Sigmoid colon (tissue), 6 donors: ENCODE measurements at regions not wholly inside any gene's neighbourhood (a gene's known extent, or its start where the extent isn't known, plus 50 kb on each side); places are given as distances from the start of the nearest gene placed in this dataset.
"Not testable (repeated sequence)": the region's sequence is repeated elsewhere in the genome, so short reads cannot be mapped to it uniquely, and the experiment has no call there.

Experiments
- DNase-seq: peaks from one replicate; pipeline ENCODE4 v3.0.0-alpha.2; 2019
- H3K27ac ChIP-seq, 4 donors: fragments of 200-600 bp; sonication (generic); one replicate each; pipeline ENCODE4 v1.5.1; 2016 to 2019; ENCODE audit warnings: mild to moderate bottlenecking in 1 of 4
- H3K27me3 ChIP-seq, 3 donors: fragments of 200-600 bp; sonication (generic); one replicate each; pipeline ENCODE4 v1.5.1; 2019; ENCODE audit warnings: mild to moderate bottlenecking in 1 of 3
- H3K36me3 ChIP-seq, 4 donors: fragments of 200-600 bp; sonication (generic); one replicate each; pipeline ENCODE4 v1.5.1; 2016 to 2019
- H3K4me1 ChIP-seq, 4 donors: fragments of 200-600 bp; sonication (generic); one replicate each; pipeline ENCODE4 v1.5.1; 2017 to 2019
- H3K4me3 ChIP-seq, 4 donors: fragments of 200-600 bp; sonication (generic); one replicate each; pipeline ENCODE4 v1.5.1; 2017 to 2019; ENCODE audit warnings: mild to moderate bottlenecking in 2 of 4, moderate library complexity in 1 of 4
- H3K9me3 ChIP-seq, 4 donors: fragments of 200-600 bp in 3 of 4; sonication (generic) in 3 of 4; one replicate each; pipeline versions ENCODE4 v1.5.1 to v1.6.1; 2013 to 2019
- CTCF ChIP-seq, 4 experiments: fragments of 450-650 bp in 3 of 4; fragments of 200-600 bp in 1 of 4; IDR thresholded peaks; one replicate each; pipeline ENCODE4 v1.5.1; 2016 to 2019; ENCODE audit warnings: antibody characterized with exemption in 4 of 4, mild to moderate bottlenecking in 3 of 4, moderate library complexity in 2 of 4
- EP300 ChIP-seq, 4 donors: sonication (generic); formaldehyde crosslinking; IDR thresholded peaks; one replicate each; pipeline ENCODE4 v1.6.1; 2017; ENCODE audit warnings: antibody characterized with exemption in 4 of 4
- POLR2A ChIP-seq, 2 donors: fragments of 450-650 bp; IDR thresholded peaks; one replicate each; pipeline ENCODE4 v1.6.1; 2016; ENCODE audit warnings: antibody characterized with exemption in 2 of 2, mild to moderate bottlenecking in 2 of 2, moderate library complexity in 2 of 2
- POLR2AphosphoS5 ChIP-seq, 4 donors: sonication (generic); formaldehyde crosslinking; IDR thresholded peaks; one replicate each; pipeline ENCODE4 v1.6.1; 2017; ENCODE audit warnings: antibody characterized with exemption in 4 of 4
- WGBS, 2 donors: extraction: QIAGEN DNeasy Blood & Tissue Kit; methylation state at CpG; one replicate each; pipeline ENCODE4 v1.1.7; 2013; 5-methylcytosine and 5-hydroxymethylcytosine counted together
- intact Hi-C: fragments of 100-400 bp; cut with DNase I; formaldehyde crosslinking; loops from one replicate; pipeline ENCODE4 v1.15.1; 2023
- donor health status: healthy with polysubstance abuse.
- donor health status: healthy.

- no peak overlapping the region for H3K4me3 ChIP-seq
- H3K9me3 ChIP-seq = no peaks in the 10 kb centered on the region
- no peak overlapping the region for H3K27ac ChIP-seq
- 28 to 69% methylated on average over 7 of the region's 7 CpGs for WGBS, 2 donors
- intact Hi-C loops = loop anchor here (10.0 kb wide), 1 partner anchor 377 kb away; the partner anchor contains the start of gene EZH2
- H3K27me3 ChIP-seq = peaks cover 0 to under 1% (median 0%) of the 10 kb centered on the region in 3 donors
- no peaks in the 10 kb centered on the region for H3K36me3 ChIP-seq
- H3K4me1 ChIP-seq = no peaks in the 10 kb centered on the region
- no peak for TF ChIP-seq POLR2A (IDR thresholded peaks at IDR 0.05)
- TF ChIP-seq EP300 (IDR thresholded peaks at IDR 0.05) = no peak
- no peak for TF ChIP-seq POLR2AphosphoS5 (IDR thresholded peaks at IDR 0.05)
- TF ChIP-seq CTCF (IDR thresholded peaks at IDR 0.05) = no peak
- DNase-seq = no peak
Observed at GRCh38 chr7:148507787-148508186, 82.8 kb upstream of the C7orf33 start.

GRCh38 chr7:148514236-148514635 lies 76.3 kb upstream of the C7orf33 start:
- H3K4me1 ChIP-seq = no peaks in the 10 kb centered on the region
- no peak for TF ChIP-seq CTCF (IDR thresholded peaks at IDR 0.05)
- no peak for TF ChIP-seq EP300 (IDR thresholded peaks at IDR 0.05)
- TF ChIP-seq POLR2A (IDR thresholded peaks at IDR 0.05) = no peak
- TF ChIP-seq POLR2AphosphoS5 (IDR thresholded peaks at IDR 0.05) = no peak
- WGBS, 2 donors = 85% methylated on average over 4 of the region's 4 CpGs
- intact Hi-C loops = no loop called here
- no peak overlapping the region for H3K27ac ChIP-seq
- H3K4me3 ChIP-seq = no peak overlapping the region
- H3K36me3 ChIP-seq = no peaks in the 10 kb centered on the region
- H3K9me3 ChIP-seq = no peaks in the 10 kb centered on the region
- DNase-seq = no peak
- no peaks in the 10 kb centered on the region for H3K27me3 ChIP-seq

GRCh38 chr7:148515237-148515636 lies 75.3 kb upstream of the C7orf33 start:
- no peaks in the 10 kb centered on the region for H3K27me3 ChIP-seq
- H3K4me3 ChIP-seq = no peak overlapping the region
- H3K27ac ChIP-seq = no peak overlapping the region
- no peaks in the 10 kb centered on the region for H3K36me3 ChIP-seq
- no peak for DNase-seq
- no peaks in the 10 kb centered on the region for H3K4me1 ChIP-seq
- WGBS, 2 donors = 93% methylated on average over 3 of the region's 3 CpGs
- no peaks in the 10 kb centered on the region for H3K9me3 ChIP-seq
- intact Hi-C loops = no loop called here
- TF ChIP-seq POLR2A (IDR thresholded peaks at IDR 0.05) (no peak), EP300 (IDR thresholded peaks at IDR 0.05) (no peak), CTCF (IDR thresholded peaks at IDR 0.05) (no peak), POLR2AphosphoS5 (IDR thresholded peaks at IDR 0.05) (no peak)

- TF ChIP-seq POLR2A (IDR thresholded peaks at IDR 0.05) = no peak
- DNase-seq = no peak
- intact Hi-C loops = no loop called here
- H3K9me3 ChIP-seq = no peaks in the 10 kb centered on the region
- no peaks in the 10 kb centered on the region for H3K27me3 ChIP-seq
- WGBS, 2 donors = 64 to 75% methylated on average over 6 of the region's 6 CpGs
- no peaks in the 10 kb centered on the region for H3K4me1 ChIP-seq
- no peak overlapping the region for H3K27ac ChIP-seq
- no peak overlapping the region for H3K4me3 ChIP-seq
- H3K36me3 ChIP-seq = no peaks in the 10 kb centered on the region
Observed at GRCh38 chr7:148515728-148516695, 74.6 kb upstream of the C7orf33 start.

GRCh38 chr7:148519386-148519785 lies 71.2 kb upstream of the C7orf33 start:
- intact Hi-C loops, H3K27ac ChIP-seq, H3K4me3 ChIP-seq, H3K27me3 ChIP-seq, H3K4me1 ChIP-seq, H3K36me3 ChIP-seq, H3K9me3 ChIP-seq, DNase-seq: not testable (repeated sequence)
- WGBS, 2 donors = 67 to 76% methylated on average over 4 of the region's 4 CpGs
